OCI-LY3 (cell line): ENCODE measurements at regions not wholly inside any gene's neighbourhood (a gene's known extent, or its start where the extent isn't known, plus 50 kb on each side); places are given as distances from the start of the nearest gene placed in this dataset.

Experiments used
- EZH2phosphoT487 ChIP-seq: fragments of 200-600 bp; shearing (Covaris generic); IDR thresholded peaks from 2 replicates; pipeline ENCODE4 v1.6.1; 2018; ENCODE audit warnings: antibody characterized with exemption, mixed run types, low read depth
- TF ChIP-seq, protein P1 (sequence below): fragments of 200-600, 300-600 bp; sonication (generic); IDR thresholded peaks from 2 replicates; pipeline ENCODE4 v1.5.1; 2014; ENCODE audit warnings: antibody characterized with exemption, low read length, low read depth

DNA sequence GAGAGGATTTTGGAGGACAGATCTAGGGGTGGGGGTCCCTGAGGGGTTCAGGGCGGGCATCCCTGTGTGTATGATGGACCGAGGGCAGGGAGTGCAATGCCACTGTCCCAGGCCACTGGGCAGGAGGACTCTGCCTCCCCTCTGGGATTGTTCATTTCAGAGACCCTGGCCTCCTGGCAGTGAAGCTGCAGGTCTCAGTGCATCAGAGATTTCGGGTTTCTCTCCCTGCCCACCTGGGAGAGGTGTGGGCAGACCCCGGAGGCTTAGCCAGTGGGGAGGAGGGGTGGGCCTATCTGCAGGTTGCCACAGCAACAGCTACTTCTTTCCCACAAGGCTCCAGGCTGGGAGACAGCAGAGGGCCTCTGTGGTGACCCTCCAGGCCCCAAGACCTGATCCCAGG lies 80.1 kb upstream of the LRPAP1 start:
- TF ChIP-seq, protein P1, sequence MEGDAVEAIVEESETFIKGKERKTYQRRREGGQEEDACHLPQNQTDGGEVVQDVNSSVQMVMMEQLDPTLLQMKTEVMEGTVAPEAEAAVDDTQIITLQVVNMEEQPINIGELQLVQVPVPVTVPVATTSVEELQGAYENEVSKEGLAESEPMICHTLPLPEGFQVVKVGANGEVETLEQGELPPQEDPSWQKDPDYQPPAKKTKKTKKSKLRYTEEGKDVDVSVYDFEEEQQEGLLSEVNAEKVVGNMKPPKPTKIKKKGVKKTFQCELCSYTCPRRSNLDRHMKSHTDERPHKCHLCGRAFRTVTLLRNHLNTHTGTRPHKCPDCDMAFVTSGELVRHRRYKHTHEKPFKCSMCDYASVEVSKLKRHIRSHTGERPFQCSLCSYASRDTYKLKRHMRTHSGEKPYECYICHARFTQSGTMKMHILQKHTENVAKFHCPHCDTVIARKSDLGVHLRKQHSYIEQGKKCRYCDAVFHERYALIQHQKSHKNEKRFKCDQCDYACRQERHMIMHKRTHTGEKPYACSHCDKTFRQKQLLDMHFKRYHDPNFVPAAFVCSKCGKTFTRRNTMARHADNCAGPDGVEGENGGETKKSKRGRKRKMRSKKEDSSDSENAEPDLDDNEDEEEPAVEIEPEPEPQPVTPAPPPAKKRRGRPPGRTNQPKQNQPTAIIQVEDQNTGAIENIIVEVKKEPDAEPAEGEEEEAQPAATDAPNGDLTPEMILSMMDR: no peak
- TF ChIP-seq EZH2phosphoT487: no peak
